Endothelial cell of umbilical vein (primary cell): ENCODE measurements at regions not wholly inside any gene's neighbourhood (a gene's known extent, or its start where the extent isn't known, plus 50 kb on each side); places are given as distances from the start of the nearest gene placed in this dataset.

ENCODE experiments used
- BruUV-seq: library from RNA; stranded (reverse); fragments of 400-500 nt; replicated peaks from 2 replicates; lab custom pipeline; 2021; lab: Mats Ljungman, UMichigan
- CTCF ChIA-PET: fragments of 300-600, 350-600 bp; sonication (Branson Sonifier 250); formaldehyde crosslinking; loops from one replicate; lab custom pipeline; 2021; ENCODE audit warnings: antibody characterized with exemption, inconsistent platforms; lab: Charles Lee
- POLR2A ChIA-PET: fragments of 300-600, 350-600 bp; sonication (Branson Sonifier 250); formaldehyde crosslinking; loops from one replicate; lab custom pipeline; 2021; ENCODE audit warnings: antibody characterized with exemption, inconsistent platforms; lab: Charles Lee
- DNase-seq: peaks from one replicate; pipeline ENCODE4 v3.0.0-alpha.2; 2011; ENCODE audit warnings: low read depth, low spot score
- FAIRE-seq: peaks from 2 replicates; lab custom pipeline; 2011; peaks lifted over from hg19 to GRCh38; lab: Jason Lieb, UNC
- H2AFZ ChIP-seq: 2 replicates; pipeline ENCODE4 v1.6.0; 2012; ENCODE audit warnings: low read depth, low read length, control low read depth, inconsistent platforms
- H3K27ac ChIP-seq: 2 replicates; pipeline ENCODE4 v1.5.1; 2011; ENCODE audit warnings: low read depth, mild to moderate bottlenecking, control low read depth, low read length, moderate library complexity; ENCODE audit not compliant: insufficient read depth
- H3K27me3 ChIP-seq, 2 experiments: 2 replicates each; pipeline versions ENCODE4 v1.6.0 to v1.6.1; 2011; ENCODE audit warnings: low read length in 2 of 2, mixed read lengths in 1 of 2; ENCODE audit not compliant: control insufficient read depth in 2 of 2, insufficient read depth in 2 of 2
- H3K36me3 ChIP-seq, 2 experiments: 2 replicates in 1 of 2; 3 replicates in 1 of 2; pipeline ENCODE4 v1.5.1; 2011; ENCODE audit warnings: low read length in 2 of 2, mild to moderate bottlenecking in 1 of 2, moderate library complexity in 1 of 2; ENCODE audit not compliant: control insufficient read depth in 2 of 2, insufficient read depth in 2 of 2; ENCODE audit errors: extremely low read depth in 1 of 2
- H3K4me1 ChIP-seq: 3 replicates; pipeline ENCODE4 v1.5.1; 2011; ENCODE audit warnings: mild to moderate bottlenecking, low read length; ENCODE audit not compliant: control insufficient read depth, insufficient read depth; ENCODE audit errors: extremely low read depth
- H3K4me2 ChIP-seq: 2 replicates; pipeline ENCODE4 v1.6.1; 2011; ENCODE audit warnings: low read length, control low read depth, mixed read lengths; ENCODE audit not compliant: insufficient read depth
- H3K4me3 ChIP-seq, 3 experiments: fragments of 200-600 bp in 1 of 3; sonication (generic), shearing (Covaris generic) in 1 of 3; replicated peaks in 1 of 3; 2 replicates each; pipeline ENCODE4 v1.5.1; 2011 to 2016; ENCODE audit warnings: control low read depth in 3 of 3, low read length in 3 of 3, mild to moderate bottlenecking in 2 of 3, inconsistent platforms in 1 of 3, low read depth in 1 of 3, moderate library complexity in 1 of 3; ENCODE audit not compliant: insufficient read depth in 1 of 3
- H3K79me2 ChIP-seq: 2 replicates; pipeline ENCODE4 v1.6.0; 2012; ENCODE audit warnings: low read length, inconsistent platforms; ENCODE audit not compliant: control insufficient read depth, insufficient read depth
- H3K9ac ChIP-seq: replicated peaks from 2 replicates; pipeline ENCODE3; 2011; ENCODE audit warnings: low read length, control low read depth; ENCODE audit not compliant: insufficient read depth; ENCODE audit errors: extremely low read depth
- H3K9me1 ChIP-seq: replicated peaks from 3 replicates; pipeline ENCODE4 v1.6.0; 2011; ENCODE audit warnings: mild to moderate bottlenecking, low read length; ENCODE audit not compliant: control insufficient read depth, insufficient read depth; ENCODE audit errors: extremely low read depth
- H3K9me3 ChIP-seq: replicated peaks from 2 replicates; pipeline ENCODE4 v1.5.1; 2012; ENCODE audit warnings: low read length, inconsistent platforms; ENCODE audit not compliant: control insufficient read depth, insufficient read depth
- H4K20me1 ChIP-seq: replicated peaks from 2 replicates; pipeline ENCODE3; 2011; ENCODE audit warnings: mild to moderate bottlenecking, low read length; ENCODE audit not compliant: control insufficient read depth, insufficient read depth; ENCODE audit errors: extremely low read depth
- CTCF ChIP-seq, 2 donors: IDR thresholded peaks; 1 replicate in 1 of 2; 2 replicates in 1 of 2; pipeline ENCODE4 v1.5.1; 2011; ENCODE audit warnings: low read length in 2 of 2, mild to moderate bottlenecking in 2 of 2, moderate library complexity in 2 of 2, control low read depth in 1 of 2, inconsistent platforms in 1 of 2, low read depth in 1 of 2; ENCODE audit not compliant: insufficient read depth in 1 of 2; ENCODE audit errors: extremely low read depth in 1 of 2
- EZH2 ChIP-seq: IDR thresholded peaks from 2 replicates; pipeline ENCODE4 v1.6.1; 2012; ENCODE audit warnings: borderline replicate concordance, low read depth, mild to moderate bottlenecking, moderate library complexity, low read length, inconsistent platforms; ENCODE audit not compliant: severe bottlenecking
- FOS ChIP-seq: IDR thresholded peaks from 2 replicates; pipeline ENCODE4 v1.6.1; 2011; ENCODE audit warnings: mild to moderate bottlenecking, low read length, moderate library complexity, borderline replicate concordance; ENCODE audit not compliant: insufficient read depth
- GATA2 ChIP-seq: IDR thresholded peaks from 2 replicates; pipeline ENCODE4 v1.7.0; 2011; ENCODE audit warnings: low read depth, mild to moderate bottlenecking, moderate library complexity, mixed read lengths, low read length; ENCODE audit not compliant: insufficient read length, insufficient read depth
- JUN ChIP-seq: IDR thresholded peaks from 2 replicates; pipeline ENCODE4 v1.6.1; 2011; ENCODE audit warnings: borderline replicate concordance, low read depth; ENCODE audit not compliant: insufficient read length, insufficient read depth
- MAX ChIP-seq: IDR thresholded peaks from 2 replicates; pipeline ENCODE4 v1.6.1; 2011; ENCODE audit not compliant: insufficient read depth, insufficient read length
- MYC ChIP-seq: IDR thresholded peaks from one replicate; pipeline ENCODE4 v1.6.1; 2011; ENCODE audit warnings: mild to moderate bottlenecking, low read depth, low read length
- POLR2A ChIP-seq: IDR thresholded peaks from 2 replicates; pipeline ENCODE4 v1.6.1; 2012; ENCODE audit warnings: low read depth, mild to moderate bottlenecking, control low read depth, low read length
- POLR2AphosphoS5 ChIP-seq: IDR thresholded peaks from 2 replicates; pipeline ENCODE4 v1.6.1; 2012; ENCODE audit warnings: low read depth, mild to moderate bottlenecking, control low read depth, low read length, moderate library complexity; ENCODE audit not compliant: insufficient read depth
- dilution Hi-C: fragments of 300-500 bp; cut with MboI; formaldehyde crosslinking; loops from one replicate; pipeline ENCODE4 v1.15.0; 2019; ENCODE audit warnings: low sequenced_read_pairs; ENCODE audit not compliant: extremely low pct_ligation_motif_present
- intact Hi-C: fragments of 100-400 bp; cut with micrococcal nuclease; formaldehyde crosslinking; loops from one replicate; pipeline ENCODE4 v1.10.0; 2022

GRCh38 chr2:145290986-145291385 lies 771.1 kb upstream of the ZEB2 start:
- Histone ChIP-seq H4K20me1 (no peaks in the 10 kb centered on the region), H3K4me2 (no peak overlapping the region), H3K9me1 (no peaks in the 10 kb centered on the region), H3K79me2 (no peaks in the 10 kb centered on the region), H3K4me1 (no peaks in the 10 kb centered on the region), H3K27ac (no peak overlapping the region), H3K36me3 (no peaks in the 10 kb centered on the region), H3K4me3 (no peak overlapping the region), H3K27me3 (no peaks in the 10 kb centered on the region), H3K9me3 (no peaks in the 10 kb centered on the region), H2AFZ (no peak overlapping the region), H3K9ac (no peak overlapping the region)
- CTCF ChIA-PET: no interaction called here
- no peak for FAIRE-seq
- BruUV-seq: no TSS peak
- POLR2A ChIA-PET: no interaction called here
- intact Hi-C loops (no loop called here), dilution Hi-C loops (no loop called here)
- no peak for DNase-seq
- TF ChIP-seq CTCF (IDR thresholded peaks at IDR 0.05; ENCODE audit: extremely low read depth in 1 of 2, insufficient read depth in 1 of 2, low read depth in 1 of 2, low read length in 2 of 2) (no peak), MYC (no peak), POLR2AphosphoS5 (no peak), GATA2 (no peak), JUN (no peak), POLR2A (no peak), FOS (no peak), MAX (no peak), EZH2 (no peak)
